ENCODE measurements at regions not wholly inside any gene's neighbourhood (a gene's known extent, or its start where the extent isn't known, plus 50 kb on each side); places are given as distances from the start of the nearest gene placed in this dataset.
A peak's percentile ranks its signal among the peaks of the same experiment; 100 is the strongest.

DNA sequence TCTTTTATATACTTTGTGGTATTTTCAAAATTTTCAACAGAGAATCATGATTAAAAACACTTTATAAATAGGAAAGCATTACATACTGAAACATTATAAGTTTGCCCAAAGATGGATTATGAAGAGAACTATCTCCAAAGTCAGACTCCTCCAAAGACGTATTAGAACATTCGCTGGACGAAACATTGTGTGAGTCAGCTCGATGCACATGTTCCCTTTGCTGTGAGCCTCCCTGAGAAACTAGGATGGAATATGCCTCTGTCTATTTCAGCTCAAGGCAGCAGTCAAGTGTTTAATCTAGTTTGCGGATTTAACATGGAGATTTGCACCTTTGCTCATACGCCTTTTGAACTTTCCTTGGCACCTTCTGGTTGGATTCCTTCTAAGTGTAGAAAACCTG is 92.2 kb upstream of the NCKAP5 start:
- no peaks in the 10 kb centered on the region for H3K9me3 ChIP-seq (ENCODE audit: control insufficient read depth in 3 of 3, low read length in 3 of 3)
- no peak overlapping the region for H3K4me3 ChIP-seq (ENCODE audit: low read length in 3 of 3)

GRCh38 chr2:133661392-133661791 is 93.1 kb upstream of the NCKAP5 start:
- Histone ChIP-seq H3K36me3 (ENCODE audit: control insufficient read depth in 3 of 3, insufficient read depth in 3 of 3, low read length in 3 of 3) (no peaks in the 10 kb centered on the region), H3K9me3 (ENCODE audit: control insufficient read depth in 3 of 3, low read length in 3 of 3) (no peaks in the 10 kb centered on the region), H3K9ac (ENCODE audit: low read depth in 1 of 3, low read length in 3 of 3) (no peak overlapping the region), H3K4me3 (ENCODE audit: low read length in 3 of 3) (no peak overlapping the region), H3K4me1 (ENCODE audit: control insufficient read depth in 3 of 3, insufficient read depth in 3 of 3, low read length in 3 of 3) (no peaks in the 10 kb centered on the region), H3K27me3 (ENCODE audit: control insufficient read depth in 3 of 3, insufficient read depth in 3 of 3, low read length in 3 of 3) (no peaks in the 10 kb centered on the region), H3K27ac (ENCODE audit: low read depth, low read length) (no peak overlapping the region)

More for the DNA sequence above, 92.2 kb upstream of the NCKAP5 start:
- Histone ChIP-seq H3K9ac (ENCODE audit: low read depth in 1 of 3, low read length in 3 of 3) (no peak overlapping the region), H3K36me3 (ENCODE audit: control insufficient read depth in 3 of 3, insufficient read depth in 3 of 3, low read length in 3 of 3) (no peaks in the 10 kb centered on the region), H3K4me1 (ENCODE audit: control insufficient read depth in 3 of 3, insufficient read depth in 3 of 3, low read length in 3 of 3) (no peaks in the 10 kb centered on the region), H3K27me3 (ENCODE audit: control insufficient read depth in 3 of 3, insufficient read depth in 3 of 3, low read length in 3 of 3) (no peaks in the 10 kb centered on the region), H3K27ac (ENCODE audit: low read depth, low read length) (no peak overlapping the region)

DNA sequence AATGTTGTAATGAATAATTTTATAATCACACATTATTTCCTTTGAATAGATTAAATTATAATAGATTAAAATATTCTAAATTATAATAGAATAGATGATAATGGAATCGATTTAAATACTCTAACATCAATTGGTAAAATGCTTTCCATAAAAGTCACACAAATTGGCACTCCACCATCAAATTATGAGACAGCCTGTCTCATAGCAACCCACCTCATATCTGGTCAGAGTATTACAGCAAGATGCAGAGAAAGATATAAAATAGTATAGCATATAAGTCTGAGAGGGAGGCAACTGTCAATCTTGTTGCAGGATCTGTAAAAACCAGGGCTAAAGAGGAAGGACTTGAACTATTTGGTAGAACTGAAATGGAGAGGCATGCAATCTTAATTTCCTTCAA is 98.4 kb upstream of the NCKAP5 start:
- H3K27ac ChIP-seq (ENCODE audit: low read depth, low read length), result no peak overlapping the region
- H3K4me1 ChIP-seq (ENCODE audit: control insufficient read depth in 3 of 3, insufficient read depth in 3 of 3, low read length in 3 of 3), result no peaks in the 10 kb centered on the region
- H3K36me3 ChIP-seq (ENCODE audit: control insufficient read depth in 3 of 3, insufficient read depth in 3 of 3, low read length in 3 of 3), result no peaks in the 10 kb centered on the region
- no peak overlapping the region for H3K4me3 ChIP-seq (ENCODE audit: low read length in 3 of 3)
- no peaks in the 10 kb centered on the region for H3K27me3 ChIP-seq (ENCODE audit: control insufficient read depth in 3 of 3, insufficient read depth in 3 of 3, low read length in 3 of 3)
- H3K9ac ChIP-seq (ENCODE audit: low read depth in 1 of 3, low read length in 3 of 3), result no peak overlapping the region
- H3K9me3 ChIP-seq (ENCODE audit: control insufficient read depth in 3 of 3, low read length in 3 of 3), result peaks cover 0 to 16% (median 4%) of the 10 kb centered on the region in 3 donors

GRCh38 chr2:133667085-133667484 is 98.8 kb upstream of the NCKAP5 start:
- H3K4me1 ChIP-seq (ENCODE audit: control insufficient read depth in 3 of 3, insufficient read depth in 3 of 3, low read length in 3 of 3), result no peaks in the 10 kb centered on the region

DNA sequence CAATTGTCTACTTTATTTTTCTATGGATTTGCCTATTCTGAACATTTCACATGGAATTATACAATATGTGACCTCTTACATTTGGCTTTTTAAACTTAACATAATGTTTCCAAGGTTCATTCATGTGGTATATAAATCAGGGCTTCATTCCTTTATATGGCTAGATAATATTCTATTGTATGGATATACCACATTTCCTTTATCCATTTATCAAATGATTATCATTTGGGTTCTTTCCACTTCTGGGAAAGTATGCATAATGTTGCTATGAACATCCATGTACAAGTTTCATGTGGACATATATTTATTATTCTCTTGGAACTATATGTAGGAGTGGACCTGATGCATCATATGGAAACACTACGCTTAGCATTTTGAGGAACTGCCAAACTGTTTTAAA is 99.7 kb upstream of the NCKAP5 start:
- H3K27me3 ChIP-seq (ENCODE audit: control insufficient read depth in 3 of 3, insufficient read depth in 3 of 3, low read length in 3 of 3), result no peaks in the 10 kb centered on the region
- H3K27ac ChIP-seq (ENCODE audit: low read depth, low read length), result no peak overlapping the region
- H3K4me3 ChIP-seq (ENCODE audit: low read length in 3 of 3), result peak overlapping the region in 1 of 3 donors; percentile 10
- H3K4me1 ChIP-seq (ENCODE audit: control insufficient read depth in 3 of 3, insufficient read depth in 3 of 3, low read length in 3 of 3), result no peaks in the 10 kb centered on the region
- H3K36me3 ChIP-seq (ENCODE audit: control insufficient read depth in 3 of 3, insufficient read depth in 3 of 3, low read length in 3 of 3), result no peaks in the 10 kb centered on the region
- peaks cover 0 to 16% (median 4%) of the 10 kb centered on the region in 3 donors for H3K9me3 ChIP-seq (ENCODE audit: control insufficient read depth in 3 of 3, low read length in 3 of 3)
- H3K9ac ChIP-seq (ENCODE audit: low read depth in 1 of 3, low read length in 3 of 3), result no peak overlapping the region

More at GRCh38 chr2:133667085-133667484, 98.8 kb upstream of the NCKAP5 start:
- H3K9ac ChIP-seq (ENCODE audit: low read depth in 1 of 3, low read length in 3 of 3), result no peak overlapping the region
- peaks cover 0 to 16% (median 4%) of the 10 kb centered on the region in 3 donors for H3K9me3 ChIP-seq (ENCODE audit: control insufficient read depth in 3 of 3, low read length in 3 of 3)
- no peaks in the 10 kb centered on the region for H3K27me3 ChIP-seq (ENCODE audit: control insufficient read depth in 3 of 3, insufficient read depth in 3 of 3, low read length in 3 of 3)
- H3K27ac ChIP-seq (ENCODE audit: low read depth, low read length), result no peak overlapping the region
- no peaks in the 10 kb centered on the region for H3K36me3 ChIP-seq (ENCODE audit: control insufficient read depth in 3 of 3, insufficient read depth in 3 of 3, low read length in 3 of 3)
- no peak overlapping the region for H3K4me3 ChIP-seq (ENCODE audit: low read length in 3 of 3)

GRCh38 chr2:133668547-133668946 is 100.3 kb upstream of the NCKAP5 start:
- Histone ChIP-seq H3K27me3 (ENCODE audit: control insufficient read depth in 3 of 3, insufficient read depth in 3 of 3, low read length in 3 of 3) (no peaks in the 10 kb centered on the region), H3K27ac (ENCODE audit: low read depth, low read length) (no peak overlapping the region), H3K9me3 (ENCODE audit: control insufficient read depth in 3 of 3, low read length in 3 of 3) (peaks cover 0 to 16% (median 4%) of the 10 kb centered on the region in 3 donors), H3K4me3 (ENCODE audit: low read length in 3 of 3) (no peak overlapping the region), H3K9ac (ENCODE audit: low read depth in 1 of 3, low read length in 3 of 3) (no peak overlapping the region), H3K36me3 (ENCODE audit: control insufficient read depth in 3 of 3, insufficient read depth in 3 of 3, low read length in 3 of 3) (no peaks in the 10 kb centered on the region), H3K4me1 (ENCODE audit: control insufficient read depth in 3 of 3, insufficient read depth in 3 of 3, low read length in 3 of 3) (no peaks in the 10 kb centered on the region)

- no peak overlapping the region for H3K9ac ChIP-seq (ENCODE audit: low read depth in 1 of 3, low read length in 3 of 3)
- H3K4me3 ChIP-seq (ENCODE audit: low read length in 3 of 3), result no peak overlapping the region
- H3K9me3 ChIP-seq (ENCODE audit: control insufficient read depth in 3 of 3, low read length in 3 of 3), result peaks cover 0 to 12% (median 1%) of the 10 kb centered on the region in 3 donors
- no peaks in the 10 kb centered on the region for H3K36me3 ChIP-seq (ENCODE audit: control insufficient read depth in 3 of 3, insufficient read depth in 3 of 3, low read length in 3 of 3)
- peaks cover 7 to 17% (median 12%) of the 10 kb centered on the region in 3 donors for H3K4me1 ChIP-seq (ENCODE audit: control insufficient read depth in 3 of 3, insufficient read depth in 3 of 3, low read length in 3 of 3)
- no peak overlapping the region for H3K27ac ChIP-seq (ENCODE audit: low read depth, low read length)
- no peaks in the 10 kb centered on the region for H3K27me3 ChIP-seq (ENCODE audit: control insufficient read depth in 3 of 3, insufficient read depth in 3 of 3, low read length in 3 of 3)
Observed at GRCh38 chr2:133673305-133673905, 105.1 kb upstream of the NCKAP5 start.

GRCh38 chr2:133674066-133674432 is 105.8 kb upstream of the NCKAP5 start:
- no peaks in the 10 kb centered on the region for H3K27me3 ChIP-seq (ENCODE audit: control insufficient read depth in 3 of 3, insufficient read depth in 3 of 3, low read length in 3 of 3)
- H3K9me3 ChIP-seq (ENCODE audit: control insufficient read depth in 3 of 3, low read length in 3 of 3), result peaks cover 0 to 6% (median 0%) of the 10 kb centered on the region in 3 donors
- no peak overlapping the region for H3K27ac ChIP-seq (ENCODE audit: low read depth, low read length)
- peak overlapping the region in 1 of 3 donors; percentile 58 for H3K9ac ChIP-seq (ENCODE audit: low read depth in 1 of 3, low read length in 3 of 3)
- H3K4me3 ChIP-seq (ENCODE audit: low read length in 3 of 3), result peak overlapping the region in 1 of 3 donors; percentile 44
- no peaks in the 10 kb centered on the region for H3K36me3 ChIP-seq (ENCODE audit: control insufficient read depth in 3 of 3, insufficient read depth in 3 of 3, low read length in 3 of 3)
- peaks cover 7 to 17% (median 12%) of the 10 kb centered on the region in 3 donors for H3K4me1 ChIP-seq (ENCODE audit: control insufficient read depth in 3 of 3, insufficient read depth in 3 of 3, low read length in 3 of 3)

- Histone ChIP-seq H3K4me1 (ENCODE audit: control insufficient read depth in 3 of 3, insufficient read depth in 3 of 3, low read length in 3 of 3) (peaks cover 7 to 17% (median 12%) of the 10 kb centered on the region in 3 donors), H3K9ac (ENCODE audit: low read depth in 1 of 3, low read length in 3 of 3) (peak overlapping the region in 2 of 3 donors; percentile 22 to 58), H3K27ac (ENCODE audit: low read depth, low read length) (no peak overlapping the region)
Observed at GRCh38 chr2:133674433-133675331, 106.4 kb upstream of the NCKAP5 start.

More at GRCh38 chr2:133674433-133675331, 106.4 kb upstream of the NCKAP5 start:
- Histone ChIP-seq H3K27me3 (ENCODE audit: control insufficient read depth in 3 of 3, insufficient read depth in 3 of 3, low read length in 3 of 3) (no peaks in the 10 kb centered on the region), H3K9me3 (ENCODE audit: control insufficient read depth in 3 of 3, low read length in 3 of 3) (peaks cover 0 to 3% (median 0%) of the 10 kb centered on the region in 3 donors), H3K4me3 (ENCODE audit: low read length in 3 of 3) (peak overlapping the region; percentile 44 to 55 (median 52)), H3K36me3 (ENCODE audit: control insufficient read depth in 3 of 3, insufficient read depth in 3 of 3, low read length in 3 of 3) (no peaks in the 10 kb centered on the region)
